NCI-H526 treated with DMSO at 0.1 percent for 48 hours (cell line): ENCODE measurements at regions not wholly inside any gene's neighbourhood (a gene's known extent, or its start where the extent isn't known, plus 50 kb on each side); places are given as distances from the start of the nearest gene placed in this dataset.
"Not testable (repeated sequence)": the region's sequence is repeated elsewhere in the genome, so short reads cannot be mapped to it uniquely, and the experiment has no call there.

Experiments used
- DNase-seq: peaks from one replicate; lab custom pipeline; 2025; lab: John Stamatoyannopoulos, UW

GRCh38 chrX:113315927-113316326 is 475.3 kb upstream of the AMOT start:
- no peak for DNase-seq

- no peak for DNase-seq
These were observed 464.9 kb upstream of the AMOT start for GRCh38 chrX:113305496-113305895.

- DNase-seq: no peak
These were observed 459.9 kb upstream of the AMOT start for GRCh38 chrX:113300580-113300979.

GRCh38 chrX:113297437-113297836 is 456.8 kb upstream of the AMOT start:
- DNase-seq: no peak

GRCh38 chrX:113289503-113289902 is 448.9 kb upstream of the AMOT start:
- no peak for DNase-seq

- DNase-seq: no peak
These were observed 447.1 kb upstream of the AMOT start for GRCh38 chrX:113287761-113288160.

GRCh38 chrX:113275804-113276203 is 435.2 kb upstream of the AMOT start:
- no peak for DNase-seq

- DNase-seq: no peak
These were observed 434.2 kb upstream of the AMOT start for GRCh38 chrX:113274791-113275190.

GRCh38 chrX:113274345-113274744 is 433.7 kb upstream of the AMOT start:
- DNase-seq: no peak

GRCh38 chrX:113269203-113269602 is 428.6 kb upstream of the AMOT start:
- DNase-seq: no peak

GRCh38 chrX:113260474-113260873 is 419.8 kb upstream of the AMOT start:
- DNase-seq: no peak

GRCh38 chrX:113222305-113222704 is 381.7 kb upstream of the AMOT start:
- DNase-seq: no peak

GRCh38 chrX:113212052-113212451 is 371.4 kb upstream of the AMOT start:
- DNase-seq: no peak

- DNase-seq: no peak
These were observed 362.0 kb upstream of the AMOT start for GRCh38 chrX:113202601-113203000.

- DNase-seq: no peak
These were observed 355.3 kb upstream of the AMOT start for GRCh38 chrX:113195949-113196348.

- DNase-seq: no peak
These were observed 351.8 kb upstream of the AMOT start for GRCh38 chrX:113192418-113192817.

GRCh38 chrX:113157496-113157895 is 316.9 kb upstream of the AMOT start:
- no peak for DNase-seq

- DNase-seq: not testable (repeated sequence)
These were observed 313.7 kb upstream of the AMOT start for GRCh38 chrX:113154315-113154714.

- DNase-seq: no peak
These were observed 296.2 kb upstream of the AMOT start for GRCh38 chrX:113136836-113137235.

- no peak for DNase-seq
These were observed 292.7 kb upstream of the AMOT start for GRCh38 chrX:113133316-113133715.

- DNase-seq: no peak
These were observed 284.1 kb upstream of the AMOT start for GRCh38 chrX:113124693-113125092.

GRCh38 chrX:113075521-113075920 is 234.9 kb upstream of the AMOT start:
- DNase-seq: no peak

- no peak for DNase-seq
These were observed 219.1 kb upstream of the AMOT start for GRCh38 chrX:113059714-113060113.

- DNase-seq: no peak
These were observed 218.0 kb upstream of the AMOT start for GRCh38 chrX:113058634-113059033.

GRCh38 chrX:113048896-113049295 is 208.3 kb upstream of the AMOT start:
- DNase-seq: no peak
